ENCODE measurements at regions not wholly inside any gene's neighbourhood (a gene's known extent, or its start where the extent isn't known, plus 50 kb on each side); places are given as distances from the start of the nearest gene placed in this dataset.
"Not testable (repeated sequence)": the region's sequence is repeated elsewhere in the genome, so short reads cannot be mapped to it uniquely, and the experiment has no call there.

DNA sequence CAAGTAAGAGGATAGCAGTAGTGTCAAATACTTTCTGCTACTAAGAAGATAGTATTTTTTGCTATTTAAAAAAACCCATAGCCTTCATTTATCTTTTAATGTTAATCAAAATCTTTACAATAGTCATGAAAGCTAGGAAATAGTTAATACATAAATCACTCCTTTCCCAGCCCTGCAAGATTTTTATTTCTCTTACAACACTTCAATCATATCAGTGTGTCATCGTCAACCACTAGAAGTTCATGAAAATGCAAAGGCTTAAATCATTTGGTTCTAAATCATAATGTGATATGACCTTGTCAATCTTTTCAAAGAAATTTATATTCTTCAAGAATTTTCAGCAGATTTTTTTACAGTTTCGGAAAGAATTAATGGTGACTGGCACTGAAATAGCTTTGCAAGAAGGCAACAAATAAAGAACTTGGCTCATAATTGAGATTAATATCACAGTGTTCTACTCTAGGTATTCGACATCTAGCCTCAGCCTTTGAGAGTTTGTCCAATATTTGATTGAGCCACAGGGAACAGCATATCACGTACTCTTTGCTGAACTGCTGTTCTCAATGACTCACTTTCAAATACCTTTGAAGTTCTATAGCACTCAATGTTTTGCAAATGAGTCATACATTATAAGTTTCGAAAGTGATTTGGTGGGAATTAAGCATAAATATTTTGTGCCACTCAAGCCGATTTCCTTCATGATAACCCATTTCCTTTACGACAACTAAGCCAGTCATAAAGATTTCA is 384.0 kb upstream of the FOXG1 start:
- DNase-seq: no peak

GRCh38 chr14:28398506-28398905 is 368.1 kb upstream of the FOXG1 start:
- no peak for DNase-seq

DNA sequence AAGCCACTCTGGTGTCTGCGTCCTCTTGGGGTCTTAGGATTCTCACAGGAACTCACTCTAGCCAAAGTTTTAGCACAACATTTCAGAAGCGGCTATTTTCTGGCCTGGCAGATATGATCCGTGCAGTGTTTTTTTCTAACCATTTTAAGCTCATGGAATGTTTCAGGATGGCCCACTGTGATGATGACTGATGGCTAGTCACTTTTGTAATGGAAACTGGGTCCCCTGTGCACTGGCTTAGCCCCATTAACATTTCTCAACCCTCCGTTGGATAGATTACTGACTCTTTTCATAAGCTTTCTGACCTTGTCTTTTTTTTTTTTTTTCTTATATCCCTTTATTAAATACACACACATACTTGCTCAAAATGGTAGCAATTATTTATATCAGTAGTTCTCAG is 364.9 kb upstream of the FOXG1 start:
- DNase-seq: not testable (repeated sequence)

DNA sequence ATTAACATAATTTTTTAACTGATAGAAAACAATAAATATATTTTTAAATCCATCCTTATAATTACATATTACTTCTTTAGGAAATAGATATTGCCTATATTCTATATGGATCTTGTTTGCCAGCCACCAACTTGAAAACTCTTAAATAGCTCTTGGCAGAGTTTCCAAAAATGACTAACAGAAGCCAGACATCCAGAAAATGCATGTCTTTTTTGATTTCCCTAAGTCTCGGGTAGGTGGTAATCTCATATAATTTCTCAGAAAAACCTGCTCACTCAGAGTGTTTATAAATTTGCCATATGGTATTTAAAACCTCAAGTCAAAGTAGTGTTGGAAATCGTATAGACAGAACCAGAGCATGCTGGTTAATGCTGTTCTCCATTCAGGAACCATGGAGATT is 360.4 kb upstream of the FOXG1 start:
- no peak for DNase-seq

- no peak for DNase-seq
These were observed 359.4 kb upstream of the FOXG1 start for GRCh38 chr14:28407031-28407825.

DNA sequence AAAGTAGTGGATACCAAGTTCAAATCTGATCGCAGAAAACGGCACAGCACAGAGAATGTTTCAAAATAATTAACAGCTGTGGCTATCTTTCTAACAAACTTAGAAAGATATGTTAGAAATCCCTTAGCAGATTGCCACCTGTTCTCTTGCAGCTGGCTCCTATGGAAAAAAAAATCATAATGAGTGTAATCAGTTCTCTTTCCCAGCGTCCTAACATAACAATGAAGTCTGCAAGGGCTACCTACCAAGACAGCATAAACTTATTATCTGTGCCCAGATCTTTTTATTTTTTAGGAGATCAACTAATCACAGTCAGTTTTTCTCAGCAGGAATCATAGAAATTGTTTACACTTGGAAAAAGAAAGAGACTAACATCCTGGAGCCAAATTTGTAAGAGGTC is 358.6 kb upstream of the FOXG1 start:
- DNase-seq: no peak

GRCh38 chr14:28412077-28412476 is 354.5 kb upstream of the FOXG1 start:
- DNase-seq: no peak

GRCh38 chr14:28426960-28427359 is 339.6 kb upstream of the FOXG1 start:
- no peak for DNase-seq

DNA sequence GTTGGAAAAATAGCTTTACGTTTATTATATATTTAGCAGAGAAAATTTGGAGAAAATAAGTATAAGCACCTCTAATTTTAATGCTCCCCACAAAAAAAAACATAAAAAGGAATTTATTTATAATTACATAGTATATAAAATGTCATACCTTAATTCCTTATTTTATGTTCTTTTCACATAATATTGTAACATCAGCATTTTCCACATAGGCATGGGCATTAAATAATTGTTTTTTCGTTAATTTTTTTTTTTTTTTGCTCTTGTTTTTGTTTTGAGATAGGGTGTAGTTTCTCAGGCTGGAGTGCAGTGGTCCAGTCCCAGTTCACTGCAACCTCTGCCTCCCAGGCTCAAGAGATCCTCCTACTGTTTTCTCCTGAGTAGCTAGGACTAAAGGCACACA is 329.8 kb upstream of the FOXG1 start:
- DNase-seq: no peak

DNA sequence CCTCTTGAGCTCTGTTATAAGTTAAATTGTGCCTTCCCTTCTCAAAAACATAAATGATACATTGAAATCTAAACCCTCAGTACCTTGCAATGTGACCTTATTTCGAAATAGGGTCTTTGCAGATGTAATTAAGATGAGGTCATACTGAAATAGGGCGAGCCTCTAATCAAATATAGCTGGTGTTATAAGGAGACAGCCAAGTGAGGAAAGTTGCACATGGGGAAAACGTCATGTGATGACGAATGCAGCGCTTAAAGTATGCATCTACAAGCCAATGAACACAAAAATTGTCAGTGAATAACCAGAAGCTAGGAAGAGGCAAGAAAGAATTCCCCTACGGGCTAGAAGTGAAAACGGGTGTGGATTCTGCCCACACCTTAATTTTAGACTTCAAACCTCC is 305.2 kb upstream of the FOXG1 start:
- DNase-seq: no peak

- DNase-seq: no peak
These were observed 299.0 kb upstream of the FOXG1 start for GRCh38 chr14:28467611-28468010.

- DNase-seq: no peak
These were observed 298.1 kb upstream of the FOXG1 start for GRCh38 chr14:28468191-28469151.

GRCh38 chr14:28482251-28483040 is 284.1 kb upstream of the FOXG1 start:
- no peak for DNase-seq

GRCh38 chr14:28483506-28483905 is 283.1 kb upstream of the FOXG1 start:
- DNase-seq: no peak

DNA sequence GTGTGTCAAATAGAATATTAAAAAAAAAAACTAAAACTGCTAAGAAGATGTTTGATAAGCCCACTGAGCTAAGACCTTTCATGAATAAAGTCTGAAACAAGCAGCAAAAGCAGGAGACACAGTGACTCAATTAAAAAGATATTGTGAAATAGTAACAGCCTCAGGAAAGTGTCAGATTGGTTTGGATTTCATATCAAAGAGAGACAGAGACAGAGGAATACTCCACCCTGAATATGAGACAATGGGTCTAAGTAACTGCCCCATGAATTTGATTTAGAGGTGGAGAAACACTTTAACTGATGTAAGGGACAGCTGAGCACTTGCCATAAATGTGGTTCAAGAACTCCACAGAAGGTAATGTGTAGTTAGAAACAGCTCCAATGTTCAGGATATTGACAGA is 277.9 kb upstream of the FOXG1 start:
- no peak for DNase-seq

DNA sequence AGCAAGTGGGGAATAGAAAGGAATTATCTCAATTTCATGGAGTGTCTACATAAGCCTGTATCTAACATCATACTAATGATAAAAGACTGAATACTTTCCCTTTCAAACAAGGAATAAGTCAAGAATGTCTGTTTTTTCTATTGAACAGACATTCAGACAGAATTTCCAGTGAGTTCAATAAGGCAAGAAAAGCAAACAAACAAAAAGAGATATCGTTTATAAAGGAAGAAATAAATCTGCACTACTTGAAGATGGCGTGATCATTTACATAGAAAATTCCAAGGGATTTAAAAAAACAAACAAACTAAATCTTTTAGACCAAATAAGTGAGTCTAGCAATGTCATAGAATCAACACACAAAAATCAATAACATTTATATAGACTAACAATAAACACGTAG is 273.1 kb upstream of the FOXG1 start:
- no peak for DNase-seq

- DNase-seq: no peak
These were observed 272.4 kb upstream of the FOXG1 start for GRCh38 chr14:28494196-28494595.

DNA sequence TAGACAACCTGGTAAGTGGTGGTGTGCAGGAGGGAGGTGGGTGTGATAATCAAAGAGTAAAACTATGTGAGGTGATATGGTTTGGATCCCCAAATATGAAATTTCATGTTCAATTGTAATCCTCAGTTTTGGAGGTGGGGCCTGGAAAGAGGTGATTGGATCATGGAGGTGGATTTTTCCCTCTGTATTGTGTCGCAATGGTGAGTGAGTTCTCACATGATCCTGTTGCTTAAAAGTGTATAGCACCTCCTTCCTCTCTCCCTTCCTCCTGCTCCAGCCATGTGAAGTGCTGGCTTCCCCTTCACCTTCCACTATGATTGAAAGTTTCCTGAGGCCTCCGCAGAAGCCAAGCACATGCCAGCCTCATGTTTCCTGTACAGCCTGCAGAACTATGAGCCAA is 270.2 kb upstream of the FOXG1 start:
- no peak for DNase-seq

DNA sequence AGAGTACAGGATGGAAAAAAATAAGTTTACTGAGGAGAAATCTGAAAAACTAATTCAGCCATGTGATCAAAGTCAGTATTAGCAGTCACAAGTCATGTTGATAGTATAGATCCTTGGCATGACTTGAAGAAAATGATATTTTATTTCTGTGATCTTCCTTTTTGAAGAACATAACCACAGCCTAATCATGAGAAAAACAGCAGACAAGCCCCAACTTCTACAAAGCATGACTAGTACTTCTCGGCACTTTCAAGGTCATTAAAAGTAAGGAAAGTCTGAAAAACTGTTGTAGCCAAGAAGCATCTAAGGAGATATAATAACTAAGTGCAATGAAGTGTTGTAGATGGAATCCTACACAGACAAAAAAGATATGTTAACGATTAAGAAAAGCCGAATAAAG is 264.1 kb upstream of the FOXG1 start:
- no peak for DNase-seq

- DNase-seq: no peak
These were observed 251.0 kb upstream of the FOXG1 start for GRCh38 chr14:28515571-28515970.

DNA sequence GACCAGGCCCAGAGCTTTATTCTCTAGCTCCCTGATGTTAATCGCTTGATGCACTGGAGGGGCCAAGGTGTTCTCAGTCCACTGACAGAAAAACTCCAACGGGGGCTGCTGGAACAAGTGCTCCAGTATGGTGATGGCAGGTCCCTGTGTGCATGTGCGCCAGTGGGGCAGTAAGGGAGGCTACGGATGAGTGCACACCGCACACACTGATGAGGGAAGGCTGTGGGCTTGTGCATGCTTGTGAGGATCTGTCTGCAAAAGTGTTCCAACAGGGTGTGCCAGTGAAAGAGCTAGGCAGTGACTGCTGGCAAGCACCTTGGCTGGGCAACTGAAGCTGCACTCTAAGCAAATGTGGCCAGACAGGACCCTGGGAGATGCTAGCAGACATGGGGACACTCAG is 229.7 kb upstream of the FOXG1 start:
- DNase-seq: no peak

- DNase-seq: no peak
These were observed 224.5 kb upstream of the FOXG1 start for GRCh38 chr14:28542040-28542439.

DNA sequence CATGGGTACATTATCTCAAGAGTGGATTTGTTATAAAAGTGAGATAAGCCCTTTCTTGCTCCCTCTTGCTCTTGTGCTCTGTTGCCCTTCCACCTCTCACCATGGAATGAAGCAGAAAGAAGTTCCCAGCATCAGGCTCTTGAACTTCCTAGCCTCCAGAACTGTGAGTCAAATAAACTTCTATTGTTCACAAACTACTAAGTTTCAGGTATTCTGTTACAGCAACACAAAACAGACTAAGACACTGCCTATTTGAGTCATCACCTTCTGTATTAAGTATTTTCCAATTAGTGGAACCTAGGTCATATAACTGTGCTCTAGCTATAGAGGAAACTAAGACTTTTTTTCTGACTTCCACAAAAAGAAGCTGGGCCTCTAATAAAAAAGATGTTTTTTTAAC is 201.2 kb upstream of the FOXG1 start:
- DNase-seq: no peak
